Left ventricle myocardium inferior (tissue), 1 donor: ENCODE measurements at regions not wholly inside any gene's neighbourhood (a gene's known extent, or its start where the extent isn't known, plus 50 kb on each side); places are given as distances from the start of the nearest gene placed in this dataset.

Experiments used
- DNase-seq: peaks from one replicate; pipeline ENCODE4 v3.0.0-alpha.2; 2020
- H3K27ac ChIP-seq: fragments of 200-600 bp; replicated peaks from 2 replicates; pipeline ENCODE4 v1.8.0; 2021
- H3K27me3 ChIP-seq: fragments of 200-600 bp; 2 replicates; pipeline ENCODE4 v1.8.0; 2021; ENCODE audit warnings: low read depth
- H3K36me3 ChIP-seq: fragments of 200-600 bp; 2 replicates; pipeline ENCODE4 v1.8.0; 2021
- H3K4me1 ChIP-seq: fragments of 200-600 bp; 2 replicates; pipeline ENCODE4 v1.8.0; 2021
- H3K4me3 ChIP-seq: fragments of 200-600 bp; 2 replicates; pipeline ENCODE4 v1.8.0; 2021; ENCODE audit warnings: mild to moderate bottlenecking, moderate library complexity
- H3K9me3 ChIP-seq: fragments of 200-600 bp; replicated peaks from 2 replicates; pipeline ENCODE4 v1.8.0; 2021
- intact Hi-C: fragments of 100-400 bp; cut with micrococcal nuclease; formaldehyde crosslinking; loops from one replicate; pipeline ENCODE4 v1.11.0; 2022
- TF ChIP-seq, protein P1 (sequence below): fragments of 200-600 bp; IDR thresholded peaks from 2 replicates; pipeline ENCODE4 v1.8.0; 2021; ENCODE audit warnings: antibody characterized with exemption, mild to moderate bottlenecking, borderline replicate concordance
- donor health status: DM: no; HTN: yes; CAD: no; lungs with severe emphysema.

GRCh38 chr14:26217778-26218177 is 380.1 kb downstream of the NOVA1 start:
- no peak overlapping the region for H3K4me3 ChIP-seq
- TF ChIP-seq, protein P1, sequence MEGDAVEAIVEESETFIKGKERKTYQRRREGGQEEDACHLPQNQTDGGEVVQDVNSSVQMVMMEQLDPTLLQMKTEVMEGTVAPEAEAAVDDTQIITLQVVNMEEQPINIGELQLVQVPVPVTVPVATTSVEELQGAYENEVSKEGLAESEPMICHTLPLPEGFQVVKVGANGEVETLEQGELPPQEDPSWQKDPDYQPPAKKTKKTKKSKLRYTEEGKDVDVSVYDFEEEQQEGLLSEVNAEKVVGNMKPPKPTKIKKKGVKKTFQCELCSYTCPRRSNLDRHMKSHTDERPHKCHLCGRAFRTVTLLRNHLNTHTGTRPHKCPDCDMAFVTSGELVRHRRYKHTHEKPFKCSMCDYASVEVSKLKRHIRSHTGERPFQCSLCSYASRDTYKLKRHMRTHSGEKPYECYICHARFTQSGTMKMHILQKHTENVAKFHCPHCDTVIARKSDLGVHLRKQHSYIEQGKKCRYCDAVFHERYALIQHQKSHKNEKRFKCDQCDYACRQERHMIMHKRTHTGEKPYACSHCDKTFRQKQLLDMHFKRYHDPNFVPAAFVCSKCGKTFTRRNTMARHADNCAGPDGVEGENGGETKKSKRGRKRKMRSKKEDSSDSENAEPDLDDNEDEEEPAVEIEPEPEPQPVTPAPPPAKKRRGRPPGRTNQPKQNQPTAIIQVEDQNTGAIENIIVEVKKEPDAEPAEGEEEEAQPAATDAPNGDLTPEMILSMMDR = no peak
- no peaks in the 10 kb centered on the region for H3K27me3 ChIP-seq
- no peak for DNase-seq
- no peaks in the 10 kb centered on the region for H3K9me3 ChIP-seq
- H3K27ac ChIP-seq = no peak overlapping the region
- H3K4me1 ChIP-seq = no peaks in the 10 kb centered on the region
- intact Hi-C loops = no loop called here
- no peaks in the 10 kb centered on the region for H3K36me3 ChIP-seq

DNA sequence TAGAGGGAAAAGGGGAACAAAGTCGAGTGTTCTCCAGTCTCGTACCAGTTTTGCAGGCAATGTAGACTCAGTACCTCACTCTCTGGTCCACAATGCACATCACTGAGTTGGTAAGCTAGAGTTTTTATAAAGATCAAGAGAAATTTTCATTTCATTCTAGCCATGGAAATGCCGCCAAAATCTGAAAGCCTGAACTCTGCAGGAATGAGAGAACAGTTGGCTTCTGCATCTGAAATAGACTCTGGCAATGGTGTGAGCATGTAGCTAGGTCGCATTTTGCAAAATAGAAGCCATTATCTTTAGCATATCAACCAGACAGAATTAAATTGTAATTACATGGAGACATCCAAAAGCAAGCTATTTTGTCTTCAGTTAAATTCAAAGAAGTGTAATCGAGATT is 381.0 kb downstream of the NOVA1 start:
- intact Hi-C loops = no loop called here
- Histone ChIP-seq H3K4me3 (no peak overlapping the region), H3K4me1 (no peaks in the 10 kb centered on the region), H3K36me3 (no peaks in the 10 kb centered on the region), H3K27me3 (no peaks in the 10 kb centered on the region), H3K27ac (no peak overlapping the region), H3K9me3 (no peaks in the 10 kb centered on the region)
- TF ChIP-seq, protein P1 = no peak
- DNase-seq = no peak

DNA sequence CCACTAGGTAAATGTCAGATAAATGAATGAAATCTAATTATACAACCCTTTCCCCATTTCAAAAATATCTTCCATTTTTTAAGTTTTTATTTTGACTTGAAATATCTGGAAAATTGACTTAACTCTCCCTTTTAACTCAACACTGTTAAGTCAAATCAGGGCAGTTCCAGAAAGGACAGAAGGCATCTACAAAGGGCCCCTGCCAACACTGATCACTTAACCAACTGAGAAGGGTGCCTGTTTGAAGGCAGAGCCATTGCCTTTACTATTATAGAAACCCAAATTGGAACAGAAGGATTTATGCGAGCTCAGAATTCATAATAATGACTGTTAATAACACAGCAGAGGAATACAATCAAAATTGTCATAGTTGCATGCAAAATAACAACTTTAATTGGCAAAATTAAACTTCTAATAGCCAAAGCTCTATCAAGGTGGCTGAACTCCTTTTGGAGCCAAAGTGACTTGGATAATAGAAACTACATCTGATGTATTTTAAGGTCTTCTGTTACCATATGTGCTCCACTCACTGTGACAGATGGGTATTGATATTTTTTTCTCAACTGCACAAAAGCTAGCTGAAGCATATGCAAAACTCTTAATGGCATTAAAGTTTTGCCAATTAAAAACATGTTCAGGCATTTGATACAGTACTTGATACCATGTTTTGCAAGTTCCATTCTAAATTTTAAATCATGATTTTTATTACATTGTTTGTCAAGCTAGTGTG is 383.8 kb downstream of the NOVA1 start:
- TF ChIP-seq, protein P1 = no peak
- Histone ChIP-seq H3K27me3 (no peaks in the 10 kb centered on the region), H3K4me1 (no peaks in the 10 kb centered on the region), H3K27ac (no peak overlapping the region), H3K36me3 (no peaks in the 10 kb centered on the region), H3K9me3 (no peaks in the 10 kb centered on the region), H3K4me3 (no peak overlapping the region)
- DNase-seq = no peak
- intact Hi-C loops = no loop called here

GRCh38 chr14:26209699-26210098 is 388.1 kb downstream of the NOVA1 start:
- Histone ChIP-seq H3K4me3 (no peak overlapping the region), H3K27ac (no peak overlapping the region), H3K4me1 (peaks cover 6% of the 10 kb centered on the region), H3K9me3 (no peaks in the 10 kb centered on the region), H3K27me3 (peaks cover 24% of the 10 kb centered on the region), H3K36me3 (no peaks in the 10 kb centered on the region)
- intact Hi-C loops = no loop called here
- no peak for DNase-seq
- TF ChIP-seq, protein P1 = no peak

- Histone ChIP-seq H3K4me1 (peaks cover 6% of the 10 kb centered on the region), H3K4me3 (no peak overlapping the region), H3K36me3 (no peaks in the 10 kb centered on the region), H3K9me3 (no peaks in the 10 kb centered on the region), H3K27me3 (peaks cover 35% of the 10 kb centered on the region), H3K27ac (no peak overlapping the region)
- intact Hi-C loops = no loop called here
- no peak for DNase-seq
- TF ChIP-seq, protein P1 = no peak
These were observed 391.2 kb downstream of the NOVA1 start for GRCh38 chr14:26206640-26207039.
